Esophagus mucosa (tissue), 1 donor: ENCODE measurements at regions not wholly inside any gene's neighbourhood (a gene's known extent, or its start where the extent isn't known, plus 50 kb on each side); places are given as distances from the start of the nearest gene placed in this dataset.

Experiments used
- ATAC-seq: fragments of 200-7000 bp; cut with Tn5 transposase; one replicate; pipeline ENCODE4 v1.9.1; 2020
- donor health status: DM: yes; HTN: yes; CAD: no.

- no peak for ATAC-seq
Measured at GRCh38 chr10:128222332-128222849, 96.2 kb upstream of the MKI67 start.

- no peak for ATAC-seq
Measured at GRCh38 chr10:128230401-128230800, 104.2 kb upstream of the MKI67 start.

GRCh38 chr10:128233422-128233821 is 107.2 kb upstream of the MKI67 start:
- no peak for ATAC-seq

GRCh38 chr10:128237710-128238109 is 111.5 kb upstream of the MKI67 start:
- ATAC-seq, result no peak

GRCh38 chr10:128241023-128241422 is 114.8 kb upstream of the MKI67 start:
- ATAC-seq, result no peak

- no peak for ATAC-seq
Measured at GRCh38 chr10:128242641-128243040, 116.4 kb upstream of the MKI67 start.

GRCh38 chr10:128245026-128245425 is 118.8 kb upstream of the MKI67 start:
- no peak for ATAC-seq

GRCh38 chr10:128247576-128247975 is 121.4 kb upstream of the MKI67 start:
- no peak for ATAC-seq

- ATAC-seq, result no peak
Measured at GRCh38 chr10:128254476-128254875, 128.3 kb upstream of the MKI67 start.

GRCh38 chr10:128257428-128257827 is 131.2 kb upstream of the MKI67 start:
- no peak for ATAC-seq

- ATAC-seq, result no peak
Measured at GRCh38 chr10:128258421-128258976, 132.3 kb upstream of the MKI67 start.

- no peak for ATAC-seq
Measured at GRCh38 chr10:128263891-128264688, 137.9 kb upstream of the MKI67 start.

GRCh38 chr10:128265596-128265995 is 139.4 kb upstream of the MKI67 start:
- ATAC-seq, result no peak

GRCh38 chr10:128267581-128267980 is 141.4 kb upstream of the MKI67 start:
- no peak for ATAC-seq

GRCh38 chr10:128268015-128268722 is 141.9 kb upstream of the MKI67 start:
- ATAC-seq, result no peak

- no peak for ATAC-seq
Measured at GRCh38 chr10:128274938-128275337, 148.7 kb upstream of the MKI67 start.

- ATAC-seq, result no peak
Measured at GRCh38 chr10:128275388-128276177, 149.4 kb upstream of the MKI67 start.

- ATAC-seq, result no peak
Measured at GRCh38 chr10:128277267-128277840, 151.1 kb upstream of the MKI67 start.

- no peak for ATAC-seq
Measured at GRCh38 chr10:128278362-128278761, 152.1 kb upstream of the MKI67 start.

- ATAC-seq, result no peak
Measured at GRCh38 chr10:128280271-128280670, 154.0 kb upstream of the MKI67 start.

- no peak for ATAC-seq
Measured at GRCh38 chr10:128281343-128281742, 155.1 kb upstream of the MKI67 start.

GRCh38 chr10:128281861-128282260 is 155.6 kb upstream of the MKI67 start:
- ATAC-seq, result no peak
